Loucy (cell line): ENCODE measurements at regions not wholly inside any gene's neighbourhood (a gene's known extent, or its start where the extent isn't known, plus 50 kb on each side); places are given as distances from the start of the nearest gene placed in this dataset.

Source experiments
- H2AFZ ChIP-seq: fragments of 200-600 bp; sonication (generic); 2 replicates; pipeline ENCODE4 v1.6.0; 2016; ENCODE audit warnings: antibody characterized with exemption, mild to moderate bottlenecking, low read length, moderate library complexity
- H3F3A ChIP-seq: fragments of 200-600 bp; 2 replicates; pipeline ENCODE4 v1.6.0; 2016; ENCODE audit warnings: antibody characterized with exemption, low read depth, mild to moderate bottlenecking
- H3K27me3 ChIP-seq: fragments of 200-600 bp; sonication (generic); 2 replicates; pipeline ENCODE4 v1.6.1; 2014; ENCODE audit warnings: low read length, mild to moderate bottlenecking; ENCODE audit not compliant: insufficient read depth, poor library complexity, severe bottlenecking
- H3K36me3 ChIP-seq: fragments of 200-600 bp; sonication (generic); 2 replicates; pipeline ENCODE4 v1.6.1; 2016; ENCODE audit warnings: low read length; ENCODE audit not compliant: insufficient read depth
- H3K4me1 ChIP-seq: fragments of 200-600 bp; sonication (generic); 2 replicates; pipeline ENCODE4 v1.5.1; 2014; ENCODE audit warnings: low read length, mild to moderate bottlenecking; ENCODE audit not compliant: insufficient read depth, poor library complexity, severe bottlenecking
- H3K4me2 ChIP-seq: fragments of 200-600 bp; sonication (generic); 2 replicates; pipeline ENCODE4 v1.6.0; 2014; ENCODE audit warnings: antibody characterized with exemption, low read length, low read depth, mild to moderate bottlenecking; ENCODE audit not compliant: poor library complexity, severe bottlenecking
- H3K4me3 ChIP-seq: fragments of 200-600 bp; sonication (generic); 2 replicates; pipeline ENCODE4 v1.5.1; 2014; ENCODE audit warnings: low read length, mild to moderate bottlenecking, mixed read lengths; ENCODE audit not compliant: poor library complexity, severe bottlenecking
- H3K79me2 ChIP-seq: fragments of 200-600 bp; sonication (generic); 2 replicates; pipeline ENCODE4 v1.6.1; 2014; ENCODE audit warnings: low read length; ENCODE audit not compliant: insufficient read depth
- H3K9ac ChIP-seq: fragments of 200-600 bp; sonication (generic); 2 replicates; pipeline ENCODE4 v1.6.0; 2014; ENCODE audit warnings: mild to moderate bottlenecking, low read depth, low read length, moderate library complexity; ENCODE audit not compliant: poor library complexity, severe bottlenecking
- H3K9me2 ChIP-seq: fragments of 200-600 bp; sonication (generic); replicated peaks from 2 replicates; pipeline ENCODE4 v1.6.1; 2016; ENCODE audit warnings: low read depth, low read length, mixed read lengths
- H3K9me3 ChIP-seq: fragments of 200-600 bp; sonication (generic); 2 replicates; pipeline ENCODE4 v1.6.1; 2014; ENCODE audit warnings: mild to moderate bottlenecking, antibody characterized with exemption, low read length, low read depth; ENCODE audit not compliant: insufficient read depth
- H4K20me1 ChIP-seq: fragments of 200-600 bp; sonication (generic); 2 replicates; pipeline ENCODE4 v1.6.0; 2014; ENCODE audit warnings: antibody characterized with exemption, low read length, mild to moderate bottlenecking; ENCODE audit not compliant: insufficient read depth, poor library complexity, severe bottlenecking
- CTCF ChIP-seq: fragments of 200-600 bp; sonication (generic); conservative IDR thresholded peaks from 2 replicates; pipeline ENCODE4 v1.5.1; 2014; ENCODE audit warnings: mild to moderate bottlenecking, antibody characterized with exemption, low read length
- EZH2phosphoT487 ChIP-seq: fragments of 200-600 bp; IDR thresholded peaks from 2 replicates; pipeline ENCODE4 v1.6.1; 2018; ENCODE audit warnings: antibody characterized with exemption, mild to moderate bottlenecking, moderate library complexity, borderline replicate concordance

- Histone ChIP-seq H3K9me3 (no peaks in the 10 kb centered on the region; the same call in 1 of the 2 replicates), H3K79me2 (no peaks in the 10 kb centered on the region), H2AFZ (no peak overlapping the region)
These were observed 119.8 kb upstream of the GSC start for GRCh38 chr14:94889520-94890312.

DNA sequence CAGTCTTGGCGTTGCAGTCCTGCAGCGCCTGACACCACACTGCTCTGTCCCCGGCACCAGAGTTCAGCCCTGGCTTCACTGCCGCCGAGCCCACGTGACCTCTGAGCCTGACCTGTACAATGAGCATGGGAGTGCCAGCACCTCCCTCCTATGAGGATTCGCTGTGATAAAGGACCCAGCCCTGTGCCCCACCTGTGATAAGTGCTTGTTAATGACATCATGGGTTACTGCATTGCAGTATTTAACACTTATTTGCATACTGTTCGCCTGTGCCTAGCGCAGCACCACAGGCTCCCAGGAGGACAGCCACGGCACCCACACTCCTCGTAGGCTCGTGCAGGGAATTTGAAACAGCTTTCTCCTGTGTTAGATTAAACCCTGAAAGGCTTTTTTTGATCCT, 118.2 kb upstream of the GSC start:
- no peaks in the 10 kb centered on the region for H3K4me1 ChIP-seq
- no peaks in the 10 kb centered on the region for H4K20me1 ChIP-seq
- no peaks in the 10 kb centered on the region for H3K9me2 ChIP-seq
- H3K36me3 ChIP-seq = no peaks in the 10 kb centered on the region
- H3K9me3 ChIP-seq = no peaks in the 10 kb centered on the region; the same call in 1 of the 2 replicates
- no peaks in the 10 kb centered on the region for H3K27me3 ChIP-seq
- H3K4me2 ChIP-seq = no peak overlapping the region
- H3K79me2 ChIP-seq = no peaks in the 10 kb centered on the region
- H3K4me3 ChIP-seq = no peak overlapping the region
- H3K9ac ChIP-seq = no peak overlapping the region
- no peak overlapping the region for H2AFZ ChIP-seq
- H3F3A ChIP-seq = no peaks in the 10 kb centered on the region
- TF ChIP-seq CTCF = no peak
- no peak for TF ChIP-seq EZH2phosphoT487

More at GRCh38 chr14:94889520-94890312, 119.8 kb upstream of the GSC start:
- H3K4me1 ChIP-seq = no peaks in the 10 kb centered on the region
- H3K9ac ChIP-seq = no peak overlapping the region
- H3K9me2 ChIP-seq = no peaks in the 10 kb centered on the region
- no peak overlapping the region for H3K4me2 ChIP-seq
- H3F3A ChIP-seq = no peaks in the 10 kb centered on the region
- H3K27me3 ChIP-seq = no peaks in the 10 kb centered on the region
- no peaks in the 10 kb centered on the region for H4K20me1 ChIP-seq
- H3K4me3 ChIP-seq = no peak overlapping the region
- H3K36me3 ChIP-seq = no peaks in the 10 kb centered on the region
- TF ChIP-seq CTCF (no peak), EZH2phosphoT487 (no peak)

GRCh38 chr14:94887591-94887990, 117.7 kb upstream of the GSC start:
- Histone ChIP-seq H3F3A (no peaks in the 10 kb centered on the region), H2AFZ (no peak overlapping the region), H3K4me1 (no peaks in the 10 kb centered on the region), H3K4me2 (no peak overlapping the region), H3K9me3 (no peaks in the 10 kb centered on the region; the same call in 1 of the 2 replicates), H4K20me1 (no peaks in the 10 kb centered on the region), H3K36me3 (no peaks in the 10 kb centered on the region), H3K9ac (no peak overlapping the region), H3K27me3 (no peaks in the 10 kb centered on the region), H3K79me2 (no peaks in the 10 kb centered on the region), H3K9me2 (no peaks in the 10 kb centered on the region), H3K4me3 (no peak overlapping the region)
- TF ChIP-seq EZH2phosphoT487 = no peak
- TF ChIP-seq CTCF = no peak
